ENCODE measurements at regions not wholly inside any gene's neighbourhood (a gene's known extent, or its start where the extent isn't known, plus 50 kb on each side); places are given as distances from the start of the nearest gene placed in this dataset.

- Histone ChIP-seq H3K36me3 (ENCODE audit: insufficient read depth, low read length) (no peaks in the 10 kb centered on the region), H3K79me2 (replicated peaks; ENCODE audit: insufficient read depth, low read length) (no peaks in the 10 kb centered on the region), H2AFZ (ENCODE audit: low read depth, low read length) (no peak overlapping the region), H3K4me2 (ENCODE audit: low read length) (no peak overlapping the region), H3K4me3 (ENCODE audit: low read length) (no peak overlapping the region), H3K27me3 (ENCODE audit: insufficient read depth, low read depth, low read length) (no peaks in the 10 kb centered on the region), H3K27ac (ENCODE audit: low read length) (no peak overlapping the region), H3K9ac (ENCODE audit: low read length) (no peak overlapping the region), H3F3A (ENCODE audit: insufficient read depth, low read length, poor library complexity, severe bottlenecking) (no peaks in the 10 kb centered on the region), H3K9me2 (ENCODE audit: insufficient read depth, low read length) (no peaks in the 10 kb centered on the region), H4K20me1 (ENCODE audit: insufficient read depth) (no peaks in the 10 kb centered on the region), H3K9me3 (ENCODE audit: low read length) (no peaks in the 10 kb centered on the region)
- TF ChIP-seq MXI1 (conservative IDR thresholded peaks at IDR 0.05; ENCODE audit: poor library complexity, severe bottlenecking): no peak
- TF ChIP-seq SMC3 (conservative IDR thresholded peaks at IDR 0.05; ENCODE audit: poor library complexity): no peak
- TF ChIP-seq EP300 (conservative IDR thresholded peaks at IDR 0.05; ENCODE audit: poor library complexity, severe bottlenecking): no peak
- no peak for TF ChIP-seq CTCF (IDR thresholded peaks at IDR 0.05; ENCODE audit: poor library complexity, severe bottlenecking)
- TF ChIP-seq TAF1 (IDR thresholded peaks at IDR 0.05; ENCODE audit: low read depth): no peak
- no peak for TF ChIP-seq RAD21 (conservative IDR thresholded peaks at IDR 0.05)
- TF ChIP-seq REST (IDR thresholded peaks at IDR 0.05; ENCODE audit: borderline replicate concordance): no peak
- no peak for TF ChIP-seq EZH2 (IDR thresholded peaks at IDR 0.05; ENCODE audit: borderline replicate concordance, insufficient read depth, low read length, poor library complexity, severe bottlenecking)
- no peak for TF ChIP-seq POLR2AphosphoS5 (IDR thresholded peaks at IDR 0.05)
Measured at GRCh38 chrX:155666741-155667140, 54.0 kb upstream of the TMLHE start.
